ENCODE measurements at regions not wholly inside any gene's neighbourhood (a gene's known extent, or its start where the extent isn't known, plus 50 kb on each side); places are given as distances from the start of the nearest gene placed in this dataset.

DNA sequence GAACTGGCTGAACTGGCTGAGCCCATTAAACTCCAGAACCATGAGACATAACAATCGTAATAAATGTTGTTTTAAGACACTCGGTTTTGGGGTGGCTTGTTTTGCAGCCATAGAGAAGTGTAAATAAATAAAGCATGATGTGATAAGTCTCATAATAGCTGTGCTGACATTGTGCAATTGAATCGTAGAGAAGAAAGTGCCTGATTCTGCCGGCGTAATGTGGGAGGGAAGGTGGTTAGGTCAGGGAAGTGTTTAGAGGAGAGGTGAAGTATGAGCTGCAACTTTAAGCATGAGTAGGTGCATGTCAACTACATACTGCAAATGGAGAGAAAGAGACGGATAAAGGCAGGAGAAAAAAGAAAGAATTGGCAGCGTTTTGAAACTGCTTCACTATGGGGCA lies 217.1 kb downstream of the BLID start:
- H4K20me1 ChIP-seq (ENCODE audit: insufficient read depth, low read length) = no peaks in the 10 kb centered on the region
- H2AFZ ChIP-seq (ENCODE audit: low read length) = no peak overlapping the region
- H3K4me2 ChIP-seq (ENCODE audit: insufficient read depth, low read length) = no peak overlapping the region
- no peak overlapping the region for H3K4me3 ChIP-seq (ENCODE audit: insufficient read depth, low read length)
- no peak for TF ChIP-seq CTCF (IDR thresholded peaks at IDR 0.05; ENCODE audit: extremely low read depth, low read depth, low read length)
- peaks cover 14% of the 10 kb centered on the region for H3K4me1 ChIP-seq (ENCODE audit: insufficient read depth, low read length)
- H3K27me3 ChIP-seq (ENCODE audit: insufficient read depth, low read length) = no peaks in the 10 kb centered on the region
- H3K36me3 ChIP-seq (ENCODE audit: insufficient read depth, low read length) = no peaks in the 10 kb centered on the region
- H3K79me2 ChIP-seq (ENCODE audit: insufficient read depth, low read length) = no peaks in the 10 kb centered on the region
- H3K27ac ChIP-seq (ENCODE audit: low read depth, low read length) = no peak overlapping the region
- no peaks in the 10 kb centered on the region for H3K9me3 ChIP-seq (ENCODE audit: low read depth, low read length)
- no peak for DNase-seq (ENCODE audit: insufficient read length, low spot score, missing footprints)

DNA sequence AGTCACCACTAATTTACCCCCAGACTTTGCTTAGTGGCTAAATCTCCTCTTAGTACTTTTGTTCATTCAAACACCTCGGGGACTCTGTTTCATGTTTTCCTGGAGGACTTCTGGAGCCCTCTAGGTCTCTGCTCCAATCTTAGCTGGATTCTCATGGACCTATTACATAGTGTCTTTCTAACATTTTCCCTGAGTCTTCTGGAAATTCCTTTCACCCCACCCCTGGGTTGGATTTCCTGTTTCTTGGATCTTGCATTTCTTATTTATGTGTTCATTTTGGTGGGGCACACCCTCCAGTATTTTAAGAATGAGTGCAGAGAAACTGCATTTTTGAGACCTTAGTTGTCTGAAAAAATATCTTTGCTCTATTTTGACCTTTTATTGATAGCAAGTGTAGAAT lies 220.1 kb downstream of the BLID start:
- no peak for TF ChIP-seq CTCF (IDR thresholded peaks at IDR 0.05; ENCODE audit: extremely low read depth, low read depth, low read length)
- H3K4me3 ChIP-seq (ENCODE audit: insufficient read depth, low read length) = no peak overlapping the region
- no peaks in the 10 kb centered on the region for H3K9me3 ChIP-seq (ENCODE audit: low read depth, low read length)
- H3K36me3 ChIP-seq (ENCODE audit: insufficient read depth, low read length) = no peaks in the 10 kb centered on the region
- no peaks in the 10 kb centered on the region for H4K20me1 ChIP-seq (ENCODE audit: insufficient read depth, low read length)
- H3K79me2 ChIP-seq (ENCODE audit: insufficient read depth, low read length) = no peaks in the 10 kb centered on the region
- peaks cover 39% of the 10 kb centered on the region for H3K4me1 ChIP-seq (ENCODE audit: insufficient read depth, low read length)
- H2AFZ ChIP-seq (ENCODE audit: low read length) = no peak overlapping the region
- H3K4me2 ChIP-seq (ENCODE audit: insufficient read depth, low read length) = peak overlapping the region; percentile 8
- H3K27ac ChIP-seq (ENCODE audit: low read depth, low read length) = peak overlapping the region; percentile 17
- DNase-seq (ENCODE audit: insufficient read length, low spot score, missing footprints) = peak; percentile 57
- no peaks in the 10 kb centered on the region for H3K27me3 ChIP-seq (ENCODE audit: insufficient read depth, low read length)

DNA sequence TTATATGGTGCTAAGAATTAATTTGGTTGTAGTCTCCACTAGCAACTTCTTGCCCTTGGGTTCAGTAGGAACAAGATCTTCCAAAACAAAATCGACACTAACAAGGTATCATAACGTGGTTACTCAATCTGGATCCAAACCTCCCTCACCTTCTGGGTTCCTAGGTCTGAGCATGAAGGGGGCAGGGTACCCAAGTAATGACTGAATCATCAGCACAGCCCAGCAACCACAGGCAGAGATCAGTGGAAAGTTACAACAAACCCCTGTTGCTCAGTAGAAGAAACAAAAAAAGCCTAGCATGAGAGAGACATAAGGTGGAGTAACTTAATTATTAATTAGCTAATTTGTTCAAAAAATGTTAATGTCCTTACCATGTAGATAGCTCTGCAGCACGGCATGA lies 221.4 kb downstream of the BLID start:
- Histone ChIP-seq H3K4me1 (ENCODE audit: insufficient read depth, low read length) (peaks cover 52% of the 10 kb centered on the region), H2AFZ (ENCODE audit: low read length) (no peak overlapping the region), H3K27ac (ENCODE audit: low read depth, low read length) (no peak overlapping the region), H3K4me3 (ENCODE audit: insufficient read depth, low read length) (no peak overlapping the region), H3K4me2 (ENCODE audit: insufficient read depth, low read length) (no peak overlapping the region), H4K20me1 (ENCODE audit: insufficient read depth, low read length) (no peaks in the 10 kb centered on the region), H3K79me2 (ENCODE audit: insufficient read depth, low read length) (no peaks in the 10 kb centered on the region), H3K27me3 (ENCODE audit: insufficient read depth, low read length) (no peaks in the 10 kb centered on the region), H3K9me3 (ENCODE audit: low read depth, low read length) (no peaks in the 10 kb centered on the region), H3K36me3 (ENCODE audit: insufficient read depth, low read length) (no peaks in the 10 kb centered on the region)
- no peak for TF ChIP-seq CTCF (IDR thresholded peaks at IDR 0.05; ENCODE audit: extremely low read depth, low read depth, low read length)
- peak; percentile 18 for DNase-seq (ENCODE audit: insufficient read length, low spot score, missing footprints)

GRCh38 chr11:121892863-121893262 lies 223.2 kb downstream of the BLID start:
- no peak for TF ChIP-seq CTCF (IDR thresholded peaks at IDR 0.05; ENCODE audit: extremely low read depth, low read depth, low read length)
- Histone ChIP-seq H3K4me2 (ENCODE audit: insufficient read depth, low read length) (no peak overlapping the region), H3K9me3 (ENCODE audit: low read depth, low read length) (no peaks in the 10 kb centered on the region), H2AFZ (ENCODE audit: low read length) (no peak overlapping the region), H4K20me1 (ENCODE audit: insufficient read depth, low read length) (no peaks in the 10 kb centered on the region), H3K4me1 (ENCODE audit: insufficient read depth, low read length) (peaks cover 55% of the 10 kb centered on the region), H3K4me3 (ENCODE audit: insufficient read depth, low read length) (no peak overlapping the region), H3K36me3 (ENCODE audit: insufficient read depth, low read length) (no peaks in the 10 kb centered on the region), H3K27ac (ENCODE audit: low read depth, low read length) (no peak overlapping the region), H3K79me2 (ENCODE audit: insufficient read depth, low read length) (no peaks in the 10 kb centered on the region), H3K27me3 (ENCODE audit: insufficient read depth, low read length) (no peaks in the 10 kb centered on the region)
- DNase-seq (ENCODE audit: insufficient read length, low spot score, missing footprints) = no peak
